ENCODE measurements at regions not wholly inside any gene's neighbourhood (a gene's known extent, or its start where the extent isn't known, plus 50 kb on each side); places are given as distances from the start of the nearest gene placed in this dataset.

DNA sequence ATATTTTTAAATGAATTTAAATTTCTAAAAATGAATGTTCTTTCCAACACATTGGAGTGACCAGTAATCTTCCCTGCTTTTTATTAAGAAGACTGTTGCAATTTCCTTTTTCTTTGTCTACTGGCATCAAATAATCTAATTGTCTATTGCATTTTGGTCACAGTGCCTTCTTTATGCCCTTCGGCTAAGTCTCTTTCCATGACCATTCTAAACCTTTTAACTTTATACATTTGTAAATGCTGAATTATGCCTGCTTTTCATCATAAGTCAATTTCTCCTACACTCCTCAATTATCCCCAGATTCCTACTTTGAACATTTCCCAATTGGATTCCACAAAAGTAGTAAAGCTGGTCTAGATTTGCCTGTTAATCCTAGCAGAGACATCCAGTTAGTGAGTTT is 69.1 kb upstream of the HSF2 start:
- TF ChIP-seq, protein P1, sequence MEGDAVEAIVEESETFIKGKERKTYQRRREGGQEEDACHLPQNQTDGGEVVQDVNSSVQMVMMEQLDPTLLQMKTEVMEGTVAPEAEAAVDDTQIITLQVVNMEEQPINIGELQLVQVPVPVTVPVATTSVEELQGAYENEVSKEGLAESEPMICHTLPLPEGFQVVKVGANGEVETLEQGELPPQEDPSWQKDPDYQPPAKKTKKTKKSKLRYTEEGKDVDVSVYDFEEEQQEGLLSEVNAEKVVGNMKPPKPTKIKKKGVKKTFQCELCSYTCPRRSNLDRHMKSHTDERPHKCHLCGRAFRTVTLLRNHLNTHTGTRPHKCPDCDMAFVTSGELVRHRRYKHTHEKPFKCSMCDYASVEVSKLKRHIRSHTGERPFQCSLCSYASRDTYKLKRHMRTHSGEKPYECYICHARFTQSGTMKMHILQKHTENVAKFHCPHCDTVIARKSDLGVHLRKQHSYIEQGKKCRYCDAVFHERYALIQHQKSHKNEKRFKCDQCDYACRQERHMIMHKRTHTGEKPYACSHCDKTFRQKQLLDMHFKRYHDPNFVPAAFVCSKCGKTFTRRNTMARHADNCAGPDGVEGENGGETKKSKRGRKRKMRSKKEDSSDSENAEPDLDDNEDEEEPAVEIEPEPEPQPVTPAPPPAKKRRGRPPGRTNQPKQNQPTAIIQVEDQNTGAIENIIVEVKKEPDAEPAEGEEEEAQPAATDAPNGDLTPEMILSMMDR (IDR thresholded peaks at IDR 0.05), result no peak
- CTCF ChIA-PET, result no interaction called here
- H3K9me3 Mint-ChIP-seq, result no peaks in the 10 kb centered on the region
- ATAC-seq (ENCODE audit: low read depth) (no peak), DNase-seq (no peak)
- POLR2A ChIA-PET, result no interaction called here
- H3K4me1 Mint-ChIP-seq, result no peaks in the 10 kb centered on the region
- no peaks in the 10 kb centered on the region for H3K36me3 Mint-ChIP-seq (ENCODE audit: low read depth)
- H3K4me3 Mint-ChIP-seq, result no peak overlapping the region
- intact Hi-C loops (cut with micrococcal nuclease), result no loop called here
- H3K27me3 Mint-ChIP-seq, result peaks cover 7% of the 10 kb centered on the region
- H3K27ac Mint-ChIP-seq, result no peak overlapping the region

DNA sequence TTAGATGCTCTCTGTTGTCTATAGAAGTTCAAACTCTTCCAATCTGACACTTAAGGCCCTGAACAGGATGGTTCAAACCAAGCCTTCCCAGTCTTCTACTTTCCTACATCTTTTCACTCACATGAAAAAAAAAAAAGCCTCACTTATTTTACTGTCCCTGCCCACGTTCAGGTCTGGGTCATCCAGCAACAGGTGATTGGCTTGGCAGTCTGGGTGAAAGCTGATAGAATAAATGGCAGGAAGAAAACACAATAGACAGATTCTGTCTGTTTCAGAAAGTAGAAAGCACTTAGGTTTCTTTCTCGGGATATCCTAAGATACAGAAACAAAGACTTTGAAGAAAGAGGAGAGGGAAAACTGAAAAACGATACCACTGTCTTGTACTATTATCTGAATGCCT is 61.8 kb upstream of the HSF2 start:
- ATAC-seq (ENCODE audit: low read depth) (no peak), DNase-seq (no peak)
- CTCF ChIA-PET, result no interaction called here
- Mint-ChIP-seq H3K4me1 (no peaks in the 10 kb centered on the region), H3K27ac (no peak overlapping the region), H3K27me3 (peaks cover 5% of the 10 kb centered on the region), H3K9me3 (no peaks in the 10 kb centered on the region), H3K36me3 (ENCODE audit: low read depth) (no peaks in the 10 kb centered on the region), H3K4me3 (no peak overlapping the region)
- TF ChIP-seq, protein P1 (IDR thresholded peaks at IDR 0.05), result no peak
- POLR2A ChIA-PET, result no interaction called here
- intact Hi-C loops (cut with micrococcal nuclease), result no loop called here

DNA sequence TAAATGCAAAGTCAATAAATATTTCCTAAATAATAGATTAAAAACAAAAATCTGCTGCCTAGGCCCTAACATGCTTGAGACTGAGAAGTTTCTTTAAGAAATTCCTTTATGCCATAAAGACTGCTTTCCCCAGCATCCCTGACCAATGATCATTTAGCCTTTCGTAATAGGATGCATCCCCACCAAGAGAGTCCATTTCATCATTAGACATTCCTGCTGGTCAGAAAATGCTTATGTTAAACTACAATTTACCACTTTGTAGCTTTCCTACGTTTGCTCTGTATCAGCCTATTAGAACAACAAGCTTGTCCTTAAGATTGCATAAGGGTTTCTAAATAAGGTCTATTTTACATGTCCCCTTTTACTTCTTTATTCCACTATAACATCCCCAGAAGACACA is 59.8 kb upstream of the HSF2 start:
- Mint-ChIP-seq H3K4me1 (no peaks in the 10 kb centered on the region), H3K27me3 (peaks cover 9% of the 10 kb centered on the region), H3K4me3 (no peak overlapping the region), H3K36me3 (ENCODE audit: low read depth) (no peaks in the 10 kb centered on the region), H3K9me3 (no peaks in the 10 kb centered on the region), H3K27ac (no peak overlapping the region)
- ATAC-seq (ENCODE audit: low read depth) (no peak), DNase-seq (no peak)
- POLR2A ChIA-PET, result no interaction called here
- intact Hi-C loops (cut with micrococcal nuclease), result no loop called here
- TF ChIP-seq, protein P1 (IDR thresholded peaks at IDR 0.05), result no peak
- CTCF ChIA-PET, result no interaction called here

- TF ChIP-seq, protein P1 (IDR thresholded peaks at IDR 0.05), result no peak
- intact Hi-C loops (cut with micrococcal nuclease), result no loop called here
These were observed 52.2 kb upstream of the HSF2 start for GRCh38 chr6:122347280-122347679.

DNA sequence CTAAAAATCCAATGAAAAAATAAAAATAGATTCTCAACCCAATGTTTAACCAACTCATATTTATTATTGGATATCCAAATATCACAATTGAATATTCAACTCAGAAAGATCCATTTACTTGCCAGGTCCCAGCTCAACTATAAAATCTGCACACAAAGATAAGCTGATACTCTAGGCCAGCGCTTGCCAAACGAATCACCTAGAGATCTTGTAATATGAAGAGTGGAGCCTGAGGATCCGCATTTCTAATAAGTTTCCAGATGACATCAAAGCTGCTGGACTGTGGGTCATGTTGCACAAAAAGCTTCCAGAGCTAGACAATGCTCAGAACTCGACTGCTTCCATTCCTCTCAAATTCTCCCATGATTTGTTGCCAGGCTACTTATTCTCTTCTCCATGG is 51.7 kb upstream of the HSF2 start:
- TF ChIP-seq, protein P1 (IDR thresholded peaks at IDR 0.05), result no peak
- H3K4me3 Mint-ChIP-seq, result no peak overlapping the region
- DNase-seq (no peak), ATAC-seq (ENCODE audit: low read depth) (no peak)
- intact Hi-C loops (cut with micrococcal nuclease), result no loop called here
- H3K4me1 Mint-ChIP-seq, result no peaks in the 10 kb centered on the region
- CTCF ChIA-PET, result no interaction called here
- no peaks in the 10 kb centered on the region for H3K9me3 Mint-ChIP-seq
- no peak overlapping the region for H3K27ac Mint-ChIP-seq
- peaks cover 12% of the 10 kb centered on the region for H3K27me3 Mint-ChIP-seq
- POLR2A ChIA-PET, result no interaction called here
- H3K36me3 Mint-ChIP-seq (ENCODE audit: low read depth), result no peaks in the 10 kb centered on the region

More at GRCh38 chr6:122347280-122347679, 52.2 kb upstream of the HSF2 start:
- H3K27me3 Mint-ChIP-seq, result peaks cover 12% of the 10 kb centered on the region
- no peaks in the 10 kb centered on the region for H3K4me1 Mint-ChIP-seq
- DNase-seq (no peak), ATAC-seq (ENCODE audit: low read depth) (no peak)
- ChIA-PET POLR2A (no interaction called here), CTCF (no interaction called here)
- no peaks in the 10 kb centered on the region for H3K36me3 Mint-ChIP-seq (ENCODE audit: low read depth)
- no peak overlapping the region for H3K4me3 Mint-ChIP-seq
- no peak overlapping the region for H3K27ac Mint-ChIP-seq
- no peaks in the 10 kb centered on the region for H3K9me3 Mint-ChIP-seq

All from activated B cell treated with CpG ODN at 0.5 μM for 24 hours (primary cell).